Tibial nerve (tissue), 4 donors: ENCODE measurements at regions not wholly inside any gene's neighbourhood (a gene's known extent, or its start where the extent isn't known, plus 50 kb on each side); places are given as distances from the start of the nearest gene placed in this dataset.

ENCODE experiments used
- DNase-seq, 2 donors: peaks; one replicate each; pipeline ENCODE4 v3.0.0-alpha.2; 2019; ENCODE audit warnings: low spot score in 2 of 2
- H3K27ac ChIP-seq, 4 donors: fragments of 200-600 bp; sonication (generic) in 3 of 4; one replicate each; pipeline ENCODE4 v1.5.1; 2017 to 2019; ENCODE audit warnings: mild to moderate bottlenecking in 1 of 4
- H3K27me3 ChIP-seq, 2 donors: fragments of 200-600 bp; sonication (generic) in 1 of 2; one replicate each; pipeline versions ENCODE4 v1.5.1 to v1.6.0; 2017 to 2019
- H3K36me3 ChIP-seq, 3 donors: fragments of 200-600 bp; sonication (generic); one replicate each; pipeline ENCODE4 v1.5.1; 2018 to 2019
- H3K4me1 ChIP-seq, 4 donors: fragments of 200-600 bp; sonication (generic) in 3 of 4; one replicate each; pipeline ENCODE4 v1.5.1; 2017 to 2019
- H3K4me3 ChIP-seq, 4 donors: fragments of 200-600 bp; sonication (generic) in 3 of 4; one replicate each; pipeline ENCODE4 v1.5.1; 2017 to 2019; ENCODE audit warnings: mild to moderate bottlenecking in 1 of 4, moderate library complexity in 1 of 4
- H3K9me3 ChIP-seq, 4 donors: fragments of 200-600 bp; sonication (generic) in 3 of 4; one replicate each; pipeline ENCODE4 v1.5.1; 2017 to 2019
- CTCF ChIP-seq, 5 experiments: fragments of 200-600 bp in 3 of 5; fragments of 450-650 bp in 2 of 5; sonication (generic) in 3 of 5; IDR thresholded peaks; one replicate each; pipeline ENCODE4 v1.5.1; 2016 to 2019; ENCODE audit warnings: antibody characterized with exemption in 5 of 5, mild to moderate bottlenecking in 3 of 5, moderate library complexity in 2 of 5
- EP300 ChIP-seq, 2 donors: sonication (generic); formaldehyde crosslinking; IDR thresholded peaks; one replicate each; pipeline ENCODE4 v1.6.1; 2017; ENCODE audit warnings: antibody characterized with exemption in 2 of 2, mild to moderate bottlenecking in 1 of 2
- POLR2A ChIP-seq, 2 donors: fragments of 450-650 bp; IDR thresholded peaks; one replicate each; pipeline ENCODE4 v1.6.1; 2017; ENCODE audit warnings: antibody characterized with exemption in 2 of 2, mild to moderate bottlenecking in 2 of 2, moderate library complexity in 2 of 2
- WGBS, 2 donors: methylation state at CpG; one replicate each; pipeline ENCODE4 v1.1.5; 2018; 5-methylcytosine and 5-hydroxymethylcytosine counted together

GRCh38 chr1:221509575-221510355, 232.1 kb downstream of the DUSP10 start:
- H3K4me1 ChIP-seq: no peaks in the 10 kb centered on the region

GRCh38 chr1:221510793-221511503, 230.9 kb downstream of the DUSP10 start:
- H3K36me3 ChIP-seq: no peaks in the 10 kb centered on the region
- no peak overlapping the region for H3K4me3 ChIP-seq
- no peaks in the 10 kb centered on the region for H3K27me3 ChIP-seq
- TF ChIP-seq CTCF (IDR thresholded peaks at IDR 0.05) (no peak), EP300 (IDR thresholded peaks at IDR 0.05) (no peak), POLR2A (IDR thresholded peaks at IDR 0.05) (no peak)
- H3K9me3 ChIP-seq: peaks cover 0 to 14% (median 2%) of the 10 kb centered on the region in 4 donors
- WGBS, 2 donors: 66 to 87% methylated on average over 3 of the region's 3 CpGs
- H3K27ac ChIP-seq: no peak overlapping the region
- no peaks in the 10 kb centered on the region for H3K4me1 ChIP-seq
- DNase-seq: no peak

More at GRCh38 chr1:221509575-221510355, 232.1 kb downstream of the DUSP10 start:
- Histone ChIP-seq H3K9me3 (peaks cover 0 to 26% (median 2%) of the 10 kb centered on the region in 4 donors), H3K4me3 (no peak overlapping the region), H3K27me3 (no peaks in the 10 kb centered on the region), H3K27ac (no peak overlapping the region), H3K36me3 (no peaks in the 10 kb centered on the region)
- no peak for TF ChIP-seq CTCF (IDR thresholded peaks at IDR 0.05)
- TF ChIP-seq POLR2A (IDR thresholded peaks at IDR 0.05): no peak
- no peak for TF ChIP-seq EP300 (IDR thresholded peaks at IDR 0.05)
- no peak for DNase-seq
- 76 to 81% methylated on average over 3 of the region's 3 CpGs for WGBS, 2 donors

GRCh38 chr1:221511797-221512196, 230.1 kb downstream of the DUSP10 start:
- 58 to 62% methylated on average over 3 of the region's 3 CpGs for WGBS, 2 donors
- H3K4me3 ChIP-seq: no peak overlapping the region
- no peaks in the 10 kb centered on the region for H3K27me3 ChIP-seq
- TF ChIP-seq EP300 (IDR thresholded peaks at IDR 0.05): no peak
- TF ChIP-seq POLR2A (IDR thresholded peaks at IDR 0.05): no peak
- TF ChIP-seq CTCF (IDR thresholded peaks at IDR 0.05): no peak
- no peak overlapping the region for H3K27ac ChIP-seq
- H3K36me3 ChIP-seq: no peaks in the 10 kb centered on the region
- H3K4me1 ChIP-seq: no peaks in the 10 kb centered on the region
- no peak for DNase-seq
- H3K9me3 ChIP-seq: peaks cover 0 to 5% (median 0%) of the 10 kb centered on the region in 4 donors

- H3K4me1 ChIP-seq: no peaks in the 10 kb centered on the region
- no peak overlapping the region for H3K27ac ChIP-seq
- H3K4me3 ChIP-seq: no peak overlapping the region
- H3K27me3 ChIP-seq: no peaks in the 10 kb centered on the region
- no peaks in the 10 kb centered on the region for H3K9me3 ChIP-seq
- no peak for TF ChIP-seq POLR2A (IDR thresholded peaks at IDR 0.05)
- no peak for TF ChIP-seq EP300 (IDR thresholded peaks at IDR 0.05)
- TF ChIP-seq CTCF (IDR thresholded peaks at IDR 0.05): no peak
- no peak for DNase-seq
- no peaks in the 10 kb centered on the region for H3K36me3 ChIP-seq
These were observed 227.1 kb downstream of the DUSP10 start for GRCh38 chr1:221514806-221515205.

GRCh38 chr1:221515496-221515895, 226.4 kb downstream of the DUSP10 start:
- TF ChIP-seq POLR2A (IDR thresholded peaks at IDR 0.05) (no peak), EP300 (IDR thresholded peaks at IDR 0.05) (no peak), CTCF (IDR thresholded peaks at IDR 0.05) (no peak)
- Histone ChIP-seq H3K27ac (no peak overlapping the region), H3K9me3 (no peaks in the 10 kb centered on the region), H3K4me3 (no peak overlapping the region), H3K27me3 (no peaks in the 10 kb centered on the region), H3K36me3 (no peaks in the 10 kb centered on the region), H3K4me1 (no peaks in the 10 kb centered on the region)
- no peak for DNase-seq
